MM.1S (cell line): ENCODE measurements at regions not wholly inside any gene's neighbourhood (a gene's known extent, or its start where the extent isn't known, plus 50 kb on each side); places are given as distances from the start of the nearest gene placed in this dataset.

Source experiments
- CTCF ChIP-seq: fragments of 300-600 bp; sonication (generic); IDR thresholded peaks from 2 replicates; pipeline ENCODE4 v1.5.1; 2016; ENCODE audit warnings: antibody characterized with exemption, low read length, mixed read lengths
- EZH2 ChIP-seq: fragments of 300-600 bp; sonication (generic); optimal IDR thresholded peaks from 2 replicates; pipeline ENCODE3; 2017; ENCODE audit warnings: low read depth, mild to moderate bottlenecking, antibody characterized with exemption, low read length, mixed read lengths
- EZH2phosphoT487 ChIP-seq: fragments of 300-600 bp; sonication (generic); IDR thresholded peaks from 2 replicates; pipeline ENCODE4 v1.6.1; 2018; ENCODE audit warnings: antibody characterized with exemption, low read length

DNA sequence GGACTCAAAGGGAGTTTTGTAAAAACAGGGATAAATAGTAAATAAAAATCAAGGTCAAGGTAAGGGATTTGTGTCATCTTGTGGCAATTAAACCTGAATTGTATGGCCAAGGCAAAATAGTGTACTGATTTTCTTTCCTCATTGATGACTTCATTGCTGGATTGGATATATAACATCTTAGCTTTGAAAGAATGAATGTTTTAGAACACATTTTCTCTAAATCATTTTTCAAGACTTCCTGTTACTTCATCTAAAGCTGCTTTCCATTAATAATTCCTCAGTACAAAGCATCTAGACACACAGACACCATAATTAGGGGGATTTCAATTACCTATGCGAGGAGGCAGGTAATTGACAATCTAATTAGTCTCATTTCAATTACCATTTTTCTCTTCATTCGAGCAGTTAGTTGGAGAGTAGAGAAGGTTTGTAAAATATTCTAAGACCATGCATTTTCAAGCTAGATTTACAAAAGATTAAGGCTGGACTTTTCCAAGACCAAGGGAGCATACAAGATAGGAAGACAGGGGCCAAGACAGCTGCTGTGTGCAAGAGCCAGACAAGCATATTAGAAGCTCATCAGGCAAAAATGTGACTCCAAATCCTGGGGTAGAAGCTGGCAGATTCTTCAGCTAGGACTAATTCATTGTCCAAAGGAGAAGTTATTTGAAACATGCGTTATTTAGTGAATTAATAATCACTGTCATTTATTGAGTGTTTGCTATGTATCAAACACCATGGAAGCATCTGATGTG lies 253.6 kb downstream of the EPHA4 start:
- TF ChIP-seq CTCF = no peak
- TF ChIP-seq EZH2 = no peak
- TF ChIP-seq EZH2phosphoT487 = no peak
